GM04503 (cell line): ENCODE measurements at regions not wholly inside any gene's neighbourhood (a gene's known extent, or its start where the extent isn't known, plus 50 kb on each side); places are given as distances from the start of the nearest gene placed in this dataset.

Experiments used
- DNase-seq: peaks from one replicate; pipeline ENCODE4 v3.0.0-alpha.2; 2012; ENCODE audit warnings: low read depth

- no peak for DNase-seq
Observed at GRCh38 chr10:70939441-70940003, 51.2 kb upstream of the PCBD1 start.

DNA sequence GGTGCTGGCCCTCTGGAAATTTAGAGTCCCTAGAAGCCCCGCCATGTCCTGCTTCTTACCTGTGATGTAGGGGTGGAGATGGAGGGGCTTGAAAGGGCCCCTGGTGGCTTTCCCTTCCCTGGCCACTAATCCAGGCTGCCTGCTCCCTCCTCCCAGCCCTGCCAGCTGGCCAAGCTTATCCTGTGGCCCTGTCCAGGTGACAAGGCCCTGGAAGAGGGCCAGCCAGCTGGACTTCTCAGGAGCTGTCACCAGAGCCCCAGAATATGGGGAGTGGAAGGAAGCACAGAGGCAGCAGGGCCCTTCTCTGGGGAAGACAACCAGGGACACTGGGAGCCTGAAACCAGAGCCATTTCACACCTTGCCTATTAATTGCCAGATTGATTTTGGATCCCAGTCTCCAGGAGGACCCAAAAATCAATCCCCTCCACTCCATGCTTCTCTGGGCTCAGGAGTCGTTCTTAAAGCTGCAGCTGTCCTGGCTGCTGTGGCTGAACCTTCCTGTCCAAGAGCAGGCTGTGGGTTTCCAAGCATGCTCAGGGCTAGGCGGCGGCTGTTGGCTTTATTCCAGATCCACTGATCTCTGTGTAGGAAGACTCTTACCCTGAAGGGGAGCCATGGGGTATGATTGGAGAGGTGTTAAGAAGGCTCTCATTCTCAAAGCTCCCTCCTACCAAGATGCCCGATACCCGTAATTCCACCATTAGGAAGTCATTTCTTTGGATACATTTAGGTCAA lies 52.6 kb upstream of the PCBD1 start:
- DNase-seq, result no peak

DNA sequence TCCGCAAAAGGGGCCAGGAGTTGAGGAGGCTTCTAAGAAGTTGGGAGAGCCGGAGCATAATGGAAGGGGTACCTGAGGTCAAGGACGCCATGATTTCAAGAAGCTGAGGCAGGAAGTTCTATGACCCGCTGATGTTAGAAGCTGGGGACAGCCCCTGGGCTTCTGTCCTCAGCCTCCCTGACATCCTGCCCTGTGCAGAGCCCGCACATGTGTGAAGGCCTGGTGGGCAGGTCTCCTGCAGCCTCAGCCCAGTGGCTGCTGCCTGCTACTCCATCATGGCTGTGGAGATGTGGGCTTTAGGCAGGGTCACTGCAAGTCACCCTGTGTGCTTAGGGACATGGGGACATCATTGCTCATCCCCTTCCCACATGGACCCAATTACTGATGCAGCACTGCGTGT lies 53.8 kb upstream of the PCBD1 start:
- DNase-seq, result no peak

GRCh38 chr10:70942725-70943124 lies 54.4 kb upstream of the PCBD1 start:
- DNase-seq, result no peak

DNA sequence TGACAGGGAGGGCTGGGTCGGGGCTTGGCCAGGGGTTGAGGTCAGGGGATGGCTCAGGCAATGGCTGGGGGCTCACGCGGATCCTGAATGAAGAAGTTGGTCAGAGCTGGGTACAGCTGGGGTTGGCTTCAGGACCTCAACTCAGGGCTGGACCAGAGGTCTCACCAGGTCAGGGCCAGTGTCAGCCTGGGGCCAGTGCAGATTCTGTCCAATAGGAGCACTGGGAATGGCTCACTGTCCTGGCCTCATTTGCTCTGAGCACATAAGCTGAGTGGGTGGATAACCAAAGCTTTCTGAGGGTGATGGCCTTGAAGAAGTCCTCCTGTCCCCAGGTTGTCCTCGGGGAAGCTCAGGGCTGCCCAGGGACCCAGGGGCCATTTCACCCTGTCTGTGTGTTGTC lies 54.9 kb upstream of the PCBD1 start:
- no peak for DNase-seq

GRCh38 chr10:70943841-70944466 lies 55.6 kb upstream of the PCBD1 start:
- no peak for DNase-seq

DNA sequence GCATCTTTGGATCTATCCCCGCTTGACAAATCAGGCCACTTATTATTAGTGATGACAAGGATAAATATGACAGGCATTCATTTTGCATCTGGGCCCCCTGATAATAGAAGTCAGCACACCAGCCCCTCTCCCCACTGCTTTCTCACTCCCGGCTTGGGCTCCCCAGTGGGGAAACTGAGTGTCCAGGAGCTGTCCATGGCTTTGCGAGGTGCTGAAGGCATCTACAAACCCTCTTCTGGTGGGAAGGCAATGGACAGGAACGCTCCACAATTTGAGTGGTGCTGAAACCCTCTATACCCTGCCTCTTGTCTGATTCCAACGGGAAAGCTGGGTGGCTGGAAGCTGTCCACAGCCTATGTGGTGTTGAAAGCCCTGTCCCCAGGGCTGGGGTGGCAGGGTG lies 61.7 kb upstream of the PCBD1 start:
- no peak for DNase-seq

- no peak for DNase-seq
Observed at GRCh38 chr10:70950801-70951200, 62.4 kb upstream of the PCBD1 start.

GRCh38 chr10:70952401-70952800 lies 64.0 kb upstream of the PCBD1 start:
- DNase-seq, result no peak

DNA sequence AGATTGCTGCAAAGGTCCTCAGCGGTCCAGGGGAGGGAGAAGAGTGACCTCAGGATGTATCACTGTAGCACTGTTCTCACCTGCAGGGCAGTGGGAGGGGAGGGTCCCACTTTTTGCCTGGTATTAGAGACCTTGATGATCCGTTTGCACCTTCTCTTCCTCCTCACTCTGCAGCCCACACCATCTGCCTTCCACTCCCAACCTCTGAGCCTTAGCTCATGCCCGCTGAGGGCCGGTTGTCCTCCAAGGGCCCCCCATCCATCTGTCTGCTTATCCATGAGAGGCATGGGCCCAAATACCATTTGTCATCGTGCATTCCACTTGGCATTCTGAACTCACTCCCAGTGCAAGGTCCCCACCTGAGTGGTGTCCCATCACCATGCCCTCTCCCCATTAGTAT lies 64.6 kb upstream of the PCBD1 start:
- no peak for DNase-seq

- DNase-seq, result no peak
Observed at GRCh38 chr10:70954381-70955176, 66.2 kb upstream of the PCBD1 start.

GRCh38 chr10:70956029-70956759 lies 67.8 kb upstream of the PCBD1 start:
- no peak for DNase-seq

- DNase-seq, result no peak
Observed at GRCh38 chr10:70958396-70958795, 70.0 kb upstream of the PCBD1 start.

GRCh38 chr10:70960316-70960715 lies 72.0 kb upstream of the PCBD1 start:
- no peak for DNase-seq

GRCh38 chr10:70960783-70961570 lies 72.6 kb upstream of the PCBD1 start:
- no peak for DNase-seq

- no peak for DNase-seq
Observed at GRCh38 chr10:70962686-70963085, 74.3 kb upstream of the PCBD1 start.

- no peak for DNase-seq
Observed at GRCh38 chr10:70963271-70963670, 74.9 kb upstream of the PCBD1 start.

DNA sequence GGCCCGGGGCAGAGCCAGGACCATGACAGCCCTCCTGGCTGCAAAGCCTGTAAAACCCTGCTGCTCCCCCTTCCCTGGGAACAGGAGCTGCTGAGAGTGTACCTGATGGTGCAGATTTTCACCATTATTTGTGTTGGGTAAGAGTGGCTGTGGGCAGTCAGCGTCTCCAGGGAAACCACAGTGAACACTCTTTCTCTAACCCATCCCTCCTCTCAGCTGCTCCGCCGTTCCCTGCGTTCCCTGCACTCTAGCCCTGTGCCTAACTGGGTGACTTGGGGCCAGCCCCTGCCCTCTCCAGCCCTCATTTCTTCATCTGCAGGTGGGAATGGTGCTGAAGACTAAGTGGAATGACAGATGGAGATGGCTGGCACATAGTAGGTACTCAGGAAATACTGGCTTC lies 75.9 kb upstream of the PCBD1 start:
- no peak for DNase-seq

DNA sequence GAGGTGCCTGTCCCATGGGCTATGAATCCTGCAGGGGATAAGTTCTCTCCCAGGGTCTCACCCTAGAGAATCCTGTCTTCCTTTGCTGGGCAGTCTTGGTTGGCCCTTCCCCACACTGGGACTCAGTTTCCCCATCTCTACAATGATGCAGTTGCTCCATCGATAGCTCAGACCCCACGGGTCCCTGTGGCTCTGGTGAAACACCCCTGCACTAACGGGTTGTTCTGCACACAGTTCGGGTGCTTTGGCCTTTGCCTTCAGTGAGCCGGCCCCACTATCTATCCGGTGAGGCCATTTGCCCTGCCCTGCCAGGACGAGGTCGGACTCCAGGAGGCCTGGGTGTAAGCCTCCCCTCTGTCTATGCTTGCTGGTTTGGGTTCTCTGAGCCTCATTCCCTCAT lies 76.5 kb upstream of the PCBD1 start:
- no peak for DNase-seq

- no peak for DNase-seq
Observed at GRCh38 chr10:70965566-70965965, 77.2 kb upstream of the PCBD1 start.
